H1 (cell line): ENCODE measurements at regions not wholly inside any gene's neighbourhood (a gene's known extent, or its start where the extent isn't known, plus 50 kb on each side); places are given as distances from the start of the nearest gene placed in this dataset.

Experiments used
- CHD7 ChIP-seq: fragments of 300-600 bp; sonication (generic); IDR thresholded peaks from 2 replicates; pipeline ENCODE4 v1.7.1; 2012; ENCODE audit warnings: low read length, moderate library complexity, mild to moderate bottlenecking, inconsistent platforms; ENCODE audit not compliant: insufficient replicate concordance
- KDM1A ChIP-seq: fragments of 200-600, 300-600 bp; sonication (generic); IDR thresholded peaks from 2 replicates; pipeline ENCODE4 v1.7.1; 2016; ENCODE audit warnings: mild to moderate bottlenecking, low read length, borderline replicate concordance
- POLR2AphosphoS5 ChIP-seq: IDR thresholded peaks from 2 replicates; pipeline ENCODE4 v1.6.1; 2011; ENCODE audit warnings: low read depth, low read length
- RAD21 ChIP-seq, 2 experiments: IDR thresholded peaks in 1 of 2; conservative IDR thresholded peaks in 1 of 2; 2 replicates each; pipeline ENCODE4 v1.6.1; 2011; ENCODE audit warnings: low read depth in 2 of 2, low read length in 2 of 2, improper control_type of control experiment in 1 of 2, inconsistent platforms in 1 of 2, mild to moderate bottlenecking in 1 of 2, moderate library complexity in 1 of 2
- SAP30 ChIP-seq: fragments of 300-600 bp; sonication (generic); IDR thresholded peaks from 2 replicates; pipeline ENCODE4 v1.7.1; 2012; ENCODE audit warnings: low read length, moderate library complexity, mild to moderate bottlenecking, inconsistent platforms; ENCODE audit not compliant: insufficient read depth, insufficient replicate concordance
- SIX5 ChIP-seq: IDR thresholded peaks from 2 replicates; pipeline ENCODE4 v1.6.1; 2011; ENCODE audit warnings: mild to moderate bottlenecking, low read depth, low read length
- SP4 ChIP-seq: IDR thresholded peaks from 2 replicates; pipeline ENCODE4 v1.6.1; 2012; ENCODE audit warnings: low read length, inconsistent platforms
- ZNF274 ChIP-seq: IDR thresholded peaks from 2 replicates; pipeline ENCODE4 v1.7.0; 2012; ENCODE audit warnings: low read length, borderline replicate concordance; ENCODE audit errors: extremely low read depth
- TF ChIP-seq, protein P1 (sequence below): IDR thresholded peaks from 2 replicates; pipeline ENCODE4 v1.6.1; 2012; ENCODE audit warnings: inconsistent platforms
- TF ChIP-seq, protein P2 (sequence below): IDR thresholded peaks from 2 replicates; pipeline ENCODE4 v1.6.1; 2012; ENCODE audit warnings: low read length, inconsistent platforms

DNA sequence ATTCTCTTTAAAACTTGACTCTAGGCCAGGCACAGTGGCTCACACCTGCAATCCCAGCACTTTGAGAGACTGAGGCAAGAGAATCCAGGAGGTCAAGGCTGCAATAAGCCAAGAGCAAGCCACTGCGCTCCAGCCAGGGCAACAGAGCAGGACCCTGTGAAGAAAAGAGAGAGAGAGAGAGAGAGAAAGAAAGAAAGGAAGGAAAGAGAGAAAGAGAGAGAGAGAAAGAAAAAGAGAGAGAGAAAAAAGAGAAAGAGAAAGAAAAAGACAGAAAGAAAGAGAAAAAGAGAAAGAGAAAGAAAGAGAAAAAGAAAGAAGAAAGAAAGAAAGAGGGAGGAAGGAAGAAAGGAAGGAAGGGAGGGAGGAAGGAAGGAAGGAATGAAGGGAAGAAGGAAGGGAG is 76.7 kb downstream of the RIN2 start (continued):
- TF ChIP-seq CHD7 = no peak
- TF ChIP-seq SAP30 = no peak
- TF ChIP-seq, protein P1, sequence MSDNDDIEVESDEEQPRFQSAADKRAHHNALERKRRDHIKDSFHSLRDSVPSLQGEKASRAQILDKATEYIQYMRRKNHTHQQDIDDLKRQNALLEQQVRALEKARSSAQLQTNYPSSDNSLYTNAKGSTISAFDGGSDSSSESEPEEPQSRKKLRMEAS = no peak
- TF ChIP-seq ZNF274 = no peak
- no peak for TF ChIP-seq KDM1A
- no peak for TF ChIP-seq POLR2AphosphoS5
- no peak for TF ChIP-seq SP4
- TF ChIP-seq SIX5 = no peak
- TF ChIP-seq, protein P2, sequence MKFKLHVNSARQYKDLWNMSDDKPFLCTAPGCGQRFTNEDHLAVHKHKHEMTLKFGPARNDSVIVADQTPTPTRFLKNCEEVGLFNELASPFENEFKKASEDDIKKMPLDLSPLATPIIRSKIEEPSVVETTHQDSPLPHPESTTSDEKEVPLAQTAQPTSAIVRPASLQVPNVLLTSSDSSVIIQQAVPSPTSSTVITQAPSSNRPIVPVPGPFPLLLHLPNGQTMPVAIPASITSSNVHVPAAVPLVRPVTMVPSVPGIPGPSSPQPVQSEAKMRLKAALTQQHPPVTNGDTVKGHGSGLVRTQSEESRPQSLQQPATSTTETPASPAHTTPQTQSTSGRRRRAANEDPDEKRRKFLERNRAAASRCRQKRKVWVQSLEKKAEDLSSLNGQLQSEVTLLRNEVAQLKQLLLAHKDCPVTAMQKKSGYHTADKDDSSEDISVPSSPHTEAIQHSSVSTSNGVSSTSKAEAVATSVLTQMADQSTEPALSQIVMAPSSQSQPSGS = no peak
- no peak for TF ChIP-seq RAD21 (IDR thresholded peaks at IDR 0.05 in 1 of 2, conservative IDR thresholded peaks at IDR 0.05 in 1 of 2; ENCODE audit: low read depth in 2 of 2, low read length in 2 of 2)
